ENCODE measurements at regions not wholly inside any gene's neighbourhood (a gene's known extent, or its start where the extent isn't known, plus 50 kb on each side); places are given as distances from the start of the nearest gene placed in this dataset.

DNA sequence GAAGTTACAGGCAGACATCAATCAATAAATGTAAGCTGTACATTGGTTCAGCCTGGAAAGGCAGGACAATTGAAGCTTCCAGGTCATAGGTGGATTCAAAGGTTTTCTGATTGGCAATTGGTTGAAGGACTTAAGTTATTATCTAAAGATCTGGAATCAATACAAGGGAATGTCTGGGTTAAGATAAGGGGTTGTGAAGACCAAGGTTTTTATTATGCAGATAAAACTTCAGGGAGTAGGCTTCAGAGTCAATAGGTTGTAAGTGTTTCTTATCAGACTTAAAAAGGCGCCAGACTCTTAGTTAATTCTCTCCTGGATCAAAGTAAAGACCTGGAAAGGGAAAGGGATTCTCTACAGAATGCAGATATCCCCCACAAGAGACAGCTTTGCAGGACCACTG, 935.4 kb downstream of the TBC1D22A start:
- Histone ChIP-seq H3K4me1 (ENCODE audit: insufficient read depth, poor library complexity, severe bottlenecking) (no peaks in the 10 kb centered on the region), H3K4me3 (ENCODE audit: severe bottlenecking) (no peak overlapping the region), H3K27ac (ENCODE audit: poor library complexity, severe bottlenecking) (no peak overlapping the region), H3K27me3 (ENCODE audit: insufficient read depth, poor library complexity, severe bottlenecking) (no peaks in the 10 kb centered on the region), H3K9me3 (ENCODE audit: severe bottlenecking) (no peaks in the 10 kb centered on the region), H3K36me3 (ENCODE audit: low read depth) (no peaks in the 10 kb centered on the region)
- TF ChIP-seq, protein P1, sequence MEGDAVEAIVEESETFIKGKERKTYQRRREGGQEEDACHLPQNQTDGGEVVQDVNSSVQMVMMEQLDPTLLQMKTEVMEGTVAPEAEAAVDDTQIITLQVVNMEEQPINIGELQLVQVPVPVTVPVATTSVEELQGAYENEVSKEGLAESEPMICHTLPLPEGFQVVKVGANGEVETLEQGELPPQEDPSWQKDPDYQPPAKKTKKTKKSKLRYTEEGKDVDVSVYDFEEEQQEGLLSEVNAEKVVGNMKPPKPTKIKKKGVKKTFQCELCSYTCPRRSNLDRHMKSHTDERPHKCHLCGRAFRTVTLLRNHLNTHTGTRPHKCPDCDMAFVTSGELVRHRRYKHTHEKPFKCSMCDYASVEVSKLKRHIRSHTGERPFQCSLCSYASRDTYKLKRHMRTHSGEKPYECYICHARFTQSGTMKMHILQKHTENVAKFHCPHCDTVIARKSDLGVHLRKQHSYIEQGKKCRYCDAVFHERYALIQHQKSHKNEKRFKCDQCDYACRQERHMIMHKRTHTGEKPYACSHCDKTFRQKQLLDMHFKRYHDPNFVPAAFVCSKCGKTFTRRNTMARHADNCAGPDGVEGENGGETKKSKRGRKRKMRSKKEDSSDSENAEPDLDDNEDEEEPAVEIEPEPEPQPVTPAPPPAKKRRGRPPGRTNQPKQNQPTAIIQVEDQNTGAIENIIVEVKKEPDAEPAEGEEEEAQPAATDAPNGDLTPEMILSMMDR (IDR thresholded peaks at IDR 0.05; ENCODE audit: poor library complexity, severe bottlenecking): no peak
- DNase-seq (ENCODE audit: low spot score) (no peak), ATAC-seq (ENCODE audit: low read depth) (no peak)

DNA sequence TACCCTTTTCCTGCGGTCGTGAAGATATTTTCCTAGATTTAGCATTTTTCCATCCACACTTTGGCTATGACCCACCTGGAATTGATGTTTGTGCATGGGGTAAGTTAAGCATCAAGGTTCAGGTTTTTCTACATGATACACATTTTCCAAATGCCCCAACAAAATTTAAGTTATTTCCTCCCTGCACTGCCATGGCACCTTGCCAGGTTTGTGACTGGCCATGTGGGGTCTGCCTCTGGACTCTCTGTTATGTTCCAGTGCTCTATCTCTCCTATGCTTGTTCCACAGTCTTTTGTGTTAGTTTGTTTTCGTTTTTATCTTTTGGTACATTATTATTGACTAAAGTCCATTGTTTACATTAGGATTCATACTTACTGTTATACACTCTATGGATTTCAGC, 934.3 kb downstream of the TBC1D22A start:
- Histone ChIP-seq H3K27me3 (ENCODE audit: insufficient read depth, poor library complexity, severe bottlenecking) (no peaks in the 10 kb centered on the region), H3K27ac (ENCODE audit: poor library complexity, severe bottlenecking) (no peak overlapping the region), H3K9me3 (ENCODE audit: severe bottlenecking) (no peaks in the 10 kb centered on the region), H3K4me3 (ENCODE audit: severe bottlenecking) (no peak overlapping the region), H3K4me1 (ENCODE audit: insufficient read depth, poor library complexity, severe bottlenecking) (no peaks in the 10 kb centered on the region), H3K36me3 (ENCODE audit: low read depth) (no peaks in the 10 kb centered on the region)
- TF ChIP-seq, protein P1 (IDR thresholded peaks at IDR 0.05; ENCODE audit: poor library complexity, severe bottlenecking): no peak
- ATAC-seq (ENCODE audit: low read depth): no peak
- no peak for DNase-seq (ENCODE audit: low spot score)

DNA sequence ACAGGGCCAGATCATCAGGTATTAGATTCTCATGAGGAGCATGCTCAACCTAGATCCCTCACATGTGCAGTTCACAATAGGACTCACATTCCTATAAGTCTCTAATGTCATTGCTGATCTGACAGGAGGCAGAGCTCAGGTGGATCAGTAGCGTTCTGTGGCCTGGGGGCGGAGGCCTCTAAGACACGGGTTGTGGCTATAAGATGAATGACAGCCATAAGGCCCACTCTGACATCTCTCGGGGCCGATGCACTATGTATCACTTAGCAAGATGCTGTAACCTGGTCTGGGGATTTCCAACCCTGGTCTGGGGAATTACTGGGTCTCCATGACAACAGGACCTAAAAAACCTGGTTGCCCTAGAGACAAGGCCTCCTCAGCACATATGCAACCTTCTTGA, 932.7 kb downstream of the TBC1D22A start:
- Histone ChIP-seq H3K9me3 (ENCODE audit: severe bottlenecking) (no peaks in the 10 kb centered on the region), H3K4me1 (ENCODE audit: insufficient read depth, poor library complexity, severe bottlenecking) (no peaks in the 10 kb centered on the region), H3K36me3 (ENCODE audit: low read depth) (no peaks in the 10 kb centered on the region), H3K4me3 (ENCODE audit: severe bottlenecking) (no peak overlapping the region), H3K27ac (ENCODE audit: poor library complexity, severe bottlenecking) (no peak overlapping the region), H3K27me3 (ENCODE audit: insufficient read depth, poor library complexity, severe bottlenecking) (no peaks in the 10 kb centered on the region)
- no peak for ATAC-seq (ENCODE audit: low read depth)
- DNase-seq (ENCODE audit: low spot score): no peak
- TF ChIP-seq, protein P1 (IDR thresholded peaks at IDR 0.05; ENCODE audit: poor library complexity, severe bottlenecking): no peak

DNA sequence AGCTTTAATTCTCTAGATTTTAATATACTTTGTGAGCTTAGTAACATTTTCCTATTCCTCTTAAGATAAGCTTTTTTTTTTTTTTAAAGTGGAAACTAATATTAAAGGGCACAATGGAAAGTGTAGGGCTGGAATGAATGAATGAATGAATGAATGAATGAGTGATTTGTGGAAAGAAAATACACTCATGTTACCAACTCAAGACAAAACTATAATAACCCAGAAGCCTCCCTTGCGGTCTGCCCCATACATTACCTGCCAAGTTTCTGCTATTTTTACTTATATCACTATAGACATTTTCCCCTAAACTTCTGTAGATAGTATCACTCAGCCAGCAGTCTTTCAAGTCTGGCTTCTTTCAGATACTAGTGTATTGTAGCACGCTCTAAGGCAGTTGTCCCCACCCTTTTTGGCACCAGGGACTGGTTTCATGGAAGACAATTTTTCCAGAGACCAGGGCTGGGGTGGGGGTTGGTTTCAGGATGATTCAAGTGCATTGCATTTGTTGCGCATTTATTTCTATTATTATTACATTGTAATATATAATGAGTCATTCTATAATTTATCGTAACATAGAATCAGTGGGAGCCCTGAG, 932.2 kb downstream of the TBC1D22A start:
- ATAC-seq (ENCODE audit: low read depth): no peak
- H3K9me3 ChIP-seq (ENCODE audit: severe bottlenecking): no peaks in the 10 kb centered on the region
- no peak overlapping the region for H3K4me3 ChIP-seq (ENCODE audit: severe bottlenecking)
- H3K36me3 ChIP-seq (ENCODE audit: low read depth): no peaks in the 10 kb centered on the region
- TF ChIP-seq, protein P1 (IDR thresholded peaks at IDR 0.05; ENCODE audit: poor library complexity, severe bottlenecking): no peak
- DNase-seq (ENCODE audit: low spot score): no peak
- no peaks in the 10 kb centered on the region for H3K4me1 ChIP-seq (ENCODE audit: insufficient read depth, poor library complexity, severe bottlenecking)
- no peaks in the 10 kb centered on the region for H3K27me3 ChIP-seq (ENCODE audit: insufficient read depth, poor library complexity, severe bottlenecking)
- no peak overlapping the region for H3K27ac ChIP-seq (ENCODE audit: poor library complexity, severe bottlenecking)

DNA sequence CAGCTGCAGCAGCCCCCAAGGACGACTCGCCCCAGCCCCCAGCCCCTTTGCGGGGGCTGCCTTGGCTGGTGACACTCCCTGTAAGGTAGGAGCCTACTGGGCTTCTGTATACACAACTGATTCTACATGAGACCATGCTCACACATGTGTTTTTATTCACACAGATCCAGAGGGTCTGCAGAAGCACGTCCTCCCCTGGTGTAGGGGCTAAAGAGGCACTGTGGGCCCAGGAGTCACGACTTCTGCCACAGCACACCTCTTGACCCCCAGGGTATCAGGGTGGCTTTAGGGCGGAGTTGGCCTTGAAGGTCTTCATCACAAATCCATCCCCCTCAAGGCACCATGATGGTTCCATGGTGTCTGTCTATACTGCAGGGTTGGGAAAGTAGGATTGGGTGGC, 931.2 kb downstream of the TBC1D22A start:
- H3K27me3 ChIP-seq (ENCODE audit: insufficient read depth, poor library complexity, severe bottlenecking): no peaks in the 10 kb centered on the region
- H3K36me3 ChIP-seq (ENCODE audit: low read depth): no peaks in the 10 kb centered on the region
- no peaks in the 10 kb centered on the region for H3K4me1 ChIP-seq (ENCODE audit: insufficient read depth, poor library complexity, severe bottlenecking)
- DNase-seq (ENCODE audit: low spot score) (no peak), ATAC-seq (ENCODE audit: low read depth) (no peak)
- no peak overlapping the region for H3K4me3 ChIP-seq (ENCODE audit: severe bottlenecking)
- no peaks in the 10 kb centered on the region for H3K9me3 ChIP-seq (ENCODE audit: severe bottlenecking)
- no peak overlapping the region for H3K27ac ChIP-seq (ENCODE audit: poor library complexity, severe bottlenecking)
- TF ChIP-seq, protein P1 (IDR thresholded peaks at IDR 0.05; ENCODE audit: poor library complexity, severe bottlenecking): no peak
